A549 (cell line): ENCODE measurements at regions not wholly inside any gene's neighbourhood (a gene's known extent, or its start where the extent isn't known, plus 50 kb on each side); places are given as distances from the start of the nearest gene placed in this dataset.

Experiments
- CEBPB ChIP-seq, 2 experiments: fragments of >200 bp in 1 of 2; sonication (Bioruptor Twin) in 1 of 2; formaldehyde crosslinking in 1 of 2; IDR thresholded peaks; 2 replicates each; pipeline ENCODE4 v1.6.1; 2012 to 2016
- CTCF ChIP-seq: fragments of >200 bp; sonication (Bioruptor Twin); formaldehyde crosslinking; IDR thresholded peaks from 3 replicates; pipeline ENCODE4 v1.5.1; 2016
- ELK1 ChIP-seq: fragments of 150-350 bp; IDR thresholded peaks from 2 replicates; pipeline ENCODE4 v1.6.1; 2014; ENCODE audit warnings: low read depth, mild to moderate bottlenecking, low read length
- FOXS1 ChIP-seq: fragments of 250-450 bp; sonication (Bioruptor Pico); IDR thresholded peaks from 2 replicates; pipeline ENCODE4 v1.5.0; 2020; ENCODE audit warnings: mild to moderate bottlenecking, moderate library complexity
- JUN ChIP-seq, 2 experiments: fragments of >200 bp; sonication (Bioruptor Twin); formaldehyde crosslinking; IDR thresholded peaks; 2 replicates in 1 of 2; 3 replicates in 1 of 2; pipeline ENCODE4 v1.6.1; 2016 to 2017
- JUNB ChIP-seq: fragments of >200 bp; sonication (Bioruptor Twin); formaldehyde crosslinking; IDR thresholded peaks from 2 replicates; pipeline ENCODE4 v1.6.1; 2016
- MAX ChIP-seq: IDR thresholded peaks from 2 replicates; pipeline ENCODE4 v1.6.1; 2012
- POLR2A ChIP-seq: IDR thresholded peaks from 2 replicates; pipeline ENCODE4 v1.6.1; 2012; ENCODE audit warnings: mild to moderate bottlenecking, low read length
- RCOR1 ChIP-seq: fragments of 150-350 bp; IDR thresholded peaks from 2 replicates; pipeline ENCODE4 v1.6.1; 2014; ENCODE audit warnings: antibody characterized with exemption, low read length, low read depth
- TF ChIP-seq, protein P1 (sequence below): IDR thresholded peaks from 2 replicates; pipeline ENCODE4 v1.6.1; 2012; ENCODE audit warnings: low read depth, borderline replicate concordance

GRCh38 chr4:25506032-25506571 lies 129.0 kb downstream of the ANAPC4 start:
- TF ChIP-seq POLR2A (no peak), CTCF (no peak), RCOR1 (no peak), FOXS1 (no peak), MAX (no peak), ELK1 (no peak), CEBPB (IDR thresholded peaks at IDR 0.05) (no peak), JUN (IDR thresholded peaks at IDR 0.05) (no peak), JUNB (no peak)
- TF ChIP-seq, protein P1, sequence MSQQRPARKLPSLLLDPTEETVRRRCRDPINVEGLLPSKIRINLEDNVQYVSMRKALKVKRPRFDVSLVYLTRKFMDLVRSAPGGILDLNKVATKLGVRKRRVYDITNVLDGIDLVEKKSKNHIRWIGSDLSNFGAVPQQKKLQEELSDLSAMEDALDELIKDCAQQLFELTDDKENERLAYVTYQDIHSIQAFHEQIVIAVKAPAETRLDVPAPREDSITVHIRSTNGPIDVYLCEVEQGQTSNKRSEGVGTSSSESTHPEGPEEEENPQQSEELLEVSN: no peak
